Transverse colon (tissue), 4 donors: ENCODE measurements at regions not wholly inside any gene's neighbourhood (a gene's known extent, or its start where the extent isn't known, plus 50 kb on each side); places are given as distances from the start of the nearest gene placed in this dataset.

Source experiments
- DNase-seq: peaks from one replicate; pipeline ENCODE4 v3.0.0-alpha.2; 2019
- H3K27ac ChIP-seq, 4 donors: fragments of 200-600 bp; sonication (generic); 2 replicates each; pipeline ENCODE4 v1.5.1; 2016 to 2018; ENCODE audit warnings: inconsistent platforms in 4 of 4
- H3K27me3 ChIP-seq: fragments of 200-600 bp; sonication (generic); 2 replicates; pipeline ENCODE4 v1.5.1; 2017; ENCODE audit warnings: inconsistent platforms
- H3K36me3 ChIP-seq, 4 donors: fragments of 200-600 bp; sonication (generic); 2 replicates each; pipeline ENCODE4 v1.5.1; 2017 to 2019; ENCODE audit warnings: inconsistent platforms in 4 of 4
- H3K4me1 ChIP-seq, 4 donors: fragments of 200-600 bp; sonication (generic); 2 replicates each; pipeline ENCODE4 v1.5.1; 2017 to 2020; ENCODE audit warnings: inconsistent platforms in 4 of 4
- H3K4me3 ChIP-seq, 4 donors: fragments of 200-600 bp; sonication (generic); 1 replicate in 1 of 4; 2 replicates in 3 of 4; pipeline versions ENCODE4 v1.5.1 to v1.6.1; 2017 to 2019; ENCODE audit warnings: inconsistent platforms in 4 of 4
- H3K9me3 ChIP-seq, 2 donors: fragments of 200-600 bp; sonication (generic); 2 replicates each; pipeline ENCODE4 v1.5.1; 2017 to 2019; ENCODE audit warnings: inconsistent platforms in 2 of 2
- EP300 ChIP-seq: sonication (generic); formaldehyde crosslinking; IDR thresholded peaks from one replicate; pipeline ENCODE4 v1.6.1; 2017; ENCODE audit warnings: antibody characterized with exemption, low read depth
- POLR2A ChIP-seq: fragments of 450-650 bp; IDR thresholded peaks from one replicate; pipeline ENCODE4 v1.6.1; 2016; ENCODE audit warnings: antibody characterized with exemption, mild to moderate bottlenecking, moderate library complexity
- POLR2AphosphoS5 ChIP-seq, 3 donors: sonication (generic); formaldehyde crosslinking; IDR thresholded peaks; one replicate each; pipeline ENCODE4 v1.6.1; 2016; ENCODE audit warnings: antibody characterized with exemption in 3 of 3
- WGBS, 2 donors: methylation state at CpG; one replicate each; pipeline ENCODE4 v1.1.5; 2018; ENCODE audit warnings: low coverage in 1 of 2; 5-methylcytosine and 5-hydroxymethylcytosine counted together
- in situ Hi-C, 4 donors: fragments of 200-750 bp; cut with MboI; loops; one replicate each; pipeline versions ENCODE4 v1.15.0 to v1.15.1; 2017; ENCODE audit warnings: low sequenced_read_pairs in 3 of 4, low pct_ligation_motif_present in 1 of 4, low pct_unique_long_range_greater_than_20kb in 1 of 4
- intact Hi-C: fragments of 100-400 bp; cut with DNase I; formaldehyde crosslinking; loops from one replicate; pipeline ENCODE4 v1.15.1; 2023; ENCODE audit warnings: low total_unique reads
- TF ChIP-seq, protein P1 (sequence below), 5 experiments: fragments of 200-600 bp in 3 of 5; fragments of 450-650 bp in 2 of 5; sonication (generic) in 3 of 5; IDR thresholded peaks; 1 replicate in 2 of 5; 2 replicates in 3 of 5; pipeline ENCODE4 v1.5.1; 2016 to 2017; ENCODE audit warnings: antibody characterized with exemption in 5 of 5, inconsistent platforms in 3 of 5, mild to moderate bottlenecking in 2 of 5, moderate library complexity in 1 of 5

DNA sequence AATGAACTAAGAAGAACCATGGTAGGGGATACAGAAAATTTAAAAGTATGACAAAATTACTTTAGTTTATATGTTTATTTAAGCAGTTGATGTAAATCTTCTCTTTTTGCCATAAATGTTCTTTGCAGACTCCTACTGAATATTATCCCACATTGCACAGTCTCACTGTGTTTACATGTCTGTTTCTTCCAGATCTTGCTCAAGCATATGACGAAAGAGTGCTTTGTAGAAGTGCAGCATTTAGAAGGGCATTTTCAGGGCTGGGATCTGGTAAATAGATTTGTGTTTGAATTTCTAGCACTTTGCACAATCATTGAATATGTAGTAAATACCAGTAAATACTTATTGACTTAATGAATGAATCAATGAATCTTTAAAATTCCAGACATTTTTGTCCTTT, 152.0 kb upstream of the EPHA7 start:
- no peaks in the 10 kb centered on the region for H3K9me3 ChIP-seq
- WGBS, 2 donors = 59 to 69% methylated on average over 1 of the region's 1 CpG
- in situ Hi-C loops = no loop called here
- H3K27me3 ChIP-seq = no peaks in the 10 kb centered on the region
- peak overlapping the region in 1 of 4 donors; percentile 5 for H3K27ac ChIP-seq
- DNase-seq = no peak
- H3K4me3 ChIP-seq = no peak overlapping the region
- no peaks in the 10 kb centered on the region for H3K36me3 ChIP-seq
- no peak for TF ChIP-seq POLR2AphosphoS5 (IDR thresholded peaks at IDR 0.05)
- H3K4me1 ChIP-seq = no peaks in the 10 kb centered on the region
- intact Hi-C loops = no loop called here

DNA sequence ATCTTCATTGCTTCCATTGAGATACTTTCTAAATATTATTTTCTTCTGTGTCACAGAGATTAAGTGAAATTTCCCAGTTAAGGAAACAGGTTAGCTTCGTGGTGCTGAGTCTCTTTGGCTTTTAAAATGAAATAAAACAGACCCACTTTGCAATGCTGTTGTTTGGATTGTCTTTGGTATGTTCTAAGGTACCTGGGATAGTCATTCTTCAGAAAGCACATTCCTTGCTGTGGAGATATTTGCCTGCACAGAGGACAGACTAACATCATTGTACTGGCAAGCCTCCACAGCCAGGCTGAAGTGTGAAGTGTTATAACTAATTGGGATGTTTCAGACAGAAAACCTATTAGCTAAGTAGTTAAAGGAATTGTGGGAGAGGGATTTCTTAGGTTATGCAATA, 148.8 kb upstream of the EPHA7 start:
- no peak for TF ChIP-seq EP300
- TF ChIP-seq, protein P1, sequence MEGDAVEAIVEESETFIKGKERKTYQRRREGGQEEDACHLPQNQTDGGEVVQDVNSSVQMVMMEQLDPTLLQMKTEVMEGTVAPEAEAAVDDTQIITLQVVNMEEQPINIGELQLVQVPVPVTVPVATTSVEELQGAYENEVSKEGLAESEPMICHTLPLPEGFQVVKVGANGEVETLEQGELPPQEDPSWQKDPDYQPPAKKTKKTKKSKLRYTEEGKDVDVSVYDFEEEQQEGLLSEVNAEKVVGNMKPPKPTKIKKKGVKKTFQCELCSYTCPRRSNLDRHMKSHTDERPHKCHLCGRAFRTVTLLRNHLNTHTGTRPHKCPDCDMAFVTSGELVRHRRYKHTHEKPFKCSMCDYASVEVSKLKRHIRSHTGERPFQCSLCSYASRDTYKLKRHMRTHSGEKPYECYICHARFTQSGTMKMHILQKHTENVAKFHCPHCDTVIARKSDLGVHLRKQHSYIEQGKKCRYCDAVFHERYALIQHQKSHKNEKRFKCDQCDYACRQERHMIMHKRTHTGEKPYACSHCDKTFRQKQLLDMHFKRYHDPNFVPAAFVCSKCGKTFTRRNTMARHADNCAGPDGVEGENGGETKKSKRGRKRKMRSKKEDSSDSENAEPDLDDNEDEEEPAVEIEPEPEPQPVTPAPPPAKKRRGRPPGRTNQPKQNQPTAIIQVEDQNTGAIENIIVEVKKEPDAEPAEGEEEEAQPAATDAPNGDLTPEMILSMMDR (IDR thresholded peaks at IDR 0.05) = no peak
- no peak for TF ChIP-seq POLR2A
- TF ChIP-seq POLR2AphosphoS5 (IDR thresholded peaks at IDR 0.05) = peak in 1 of 3 donors; percentile 16
- WGBS, 2 donors = 36 to 49% methylated on average over 1 of the region's 1 CpG
- no peak for DNase-seq
- in situ Hi-C loops (no loop called here), intact Hi-C loops (no loop called here)
- no peaks in the 10 kb centered on the region for H3K4me1 ChIP-seq
- no peaks in the 10 kb centered on the region for H3K36me3 ChIP-seq
- no peaks in the 10 kb centered on the region for H3K9me3 ChIP-seq
- H3K4me3 ChIP-seq = no peak overlapping the region
- peak overlapping the region in 3 of 4 donors; percentile 38 to 70 (median 59) for H3K27ac ChIP-seq
- H3K27me3 ChIP-seq = no peaks in the 10 kb centered on the region

DNA sequence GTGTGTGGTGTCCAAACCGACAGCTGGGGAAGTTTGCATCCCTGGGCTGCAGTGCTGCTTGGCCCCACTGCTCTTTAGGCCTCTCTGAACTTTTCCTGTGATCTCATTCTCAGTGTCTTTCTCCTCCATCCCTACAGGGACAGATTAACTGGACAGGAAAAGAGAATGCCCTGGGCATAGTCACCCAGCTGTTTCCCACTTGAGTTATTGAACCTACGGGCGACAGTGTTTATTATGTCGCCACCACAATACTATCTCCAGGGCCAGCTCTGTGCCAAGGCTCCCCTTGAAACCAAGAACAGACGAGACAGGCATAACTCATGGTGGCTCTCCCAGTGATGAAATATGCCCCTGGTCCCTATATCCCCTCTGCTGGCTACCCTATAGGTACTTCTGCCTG, 147.8 kb upstream of the EPHA7 start:
- 68 to 71% methylated on average over 1 to 5 of the region's 5 CpGs for WGBS, 2 donors

DNA sequence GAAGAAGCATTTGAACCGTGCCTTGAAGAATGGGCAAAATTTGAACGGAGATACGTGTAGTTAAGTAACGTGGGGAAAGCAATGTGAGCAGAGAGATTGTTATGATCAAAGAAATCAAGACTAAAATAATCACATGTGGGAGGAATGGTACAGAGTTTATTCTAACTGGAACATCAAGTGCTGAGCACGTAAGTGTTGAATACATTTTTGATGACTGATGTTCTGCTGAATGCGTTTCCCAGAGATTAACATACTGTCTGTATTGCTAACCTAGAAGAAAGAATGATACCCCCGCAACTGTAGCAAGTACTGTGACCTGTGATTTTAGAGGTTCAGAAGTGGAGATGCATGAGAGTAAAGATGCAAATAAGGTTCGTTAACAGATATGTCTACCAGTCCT, 146.9 kb upstream of the EPHA7 start:
- in situ Hi-C loops = no loop called here
- TF ChIP-seq POLR2AphosphoS5 (IDR thresholded peaks at IDR 0.05) = peak in 1 of 3 donors; percentile 20
- TF ChIP-seq, protein P1 (IDR thresholded peaks at IDR 0.05) = no peak
- DNase-seq = no peak
- no peaks in the 10 kb centered on the region for H3K4me1 ChIP-seq
- no peak overlapping the region for H3K4me3 ChIP-seq
- H3K9me3 ChIP-seq = no peaks in the 10 kb centered on the region
- H3K36me3 ChIP-seq = no peaks in the 10 kb centered on the region
- H3K27me3 ChIP-seq = no peaks in the 10 kb centered on the region
- peak overlapping the region; percentile 33 to 70 (median 48) for H3K27ac ChIP-seq
- intact Hi-C loops = no loop called here
- WGBS, 2 donors = 82 to 89% methylated on average over 8 of the region's 8 CpGs

More for the DNA sequence above, 147.8 kb upstream of the EPHA7 start:
- in situ Hi-C loops (no loop called here), intact Hi-C loops (no loop called here)
- no peaks in the 10 kb centered on the region for H3K36me3 ChIP-seq
- H3K4me3 ChIP-seq = no peak overlapping the region
- no peaks in the 10 kb centered on the region for H3K27me3 ChIP-seq
- H3K9me3 ChIP-seq = no peaks in the 10 kb centered on the region
- TF ChIP-seq POLR2A = no peak
- TF ChIP-seq POLR2AphosphoS5 (IDR thresholded peaks at IDR 0.05) = no peak
- TF ChIP-seq, protein P1 (IDR thresholded peaks at IDR 0.05) = no peak
- no peak for TF ChIP-seq EP300
- H3K4me1 ChIP-seq = no peaks in the 10 kb centered on the region
- H3K27ac ChIP-seq = peak overlapping the region; percentile 33 to 70 (median 48)
- DNase-seq = no peak

DNA sequence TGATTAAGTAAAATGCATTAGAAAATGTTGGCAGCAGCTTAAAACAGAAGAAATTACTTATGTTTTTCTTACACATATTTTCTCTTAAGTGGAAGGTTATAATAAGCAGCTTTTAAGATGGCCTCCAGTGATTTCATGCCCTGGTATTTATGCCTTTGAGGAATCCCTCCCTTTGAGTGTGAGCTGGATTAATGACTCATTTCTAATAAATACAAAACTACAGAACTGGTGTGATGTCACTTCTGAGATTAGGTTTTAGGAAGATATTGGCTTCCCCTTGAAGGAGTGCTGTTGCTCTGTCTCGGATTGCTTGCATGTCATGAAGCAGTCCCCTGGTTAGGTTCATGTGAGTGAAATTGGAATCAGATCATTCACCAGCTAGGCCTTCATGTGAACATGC, 143.2 kb upstream of the EPHA7 start:
- H3K4me3 ChIP-seq = no peak overlapping the region
- no peaks in the 10 kb centered on the region for H3K36me3 ChIP-seq
- 83% methylated on average over 1 of the region's 1 CpG; no CpG with 5 or more reads in 1 of the 2 donors for WGBS, 2 donors
- H3K9me3 ChIP-seq = no peaks in the 10 kb centered on the region
- in situ Hi-C loops = no loop called here
- H3K27ac ChIP-seq = no peak overlapping the region
- no peaks in the 10 kb centered on the region for H3K27me3 ChIP-seq
- TF ChIP-seq POLR2A = no peak
- TF ChIP-seq EP300 = no peak
- TF ChIP-seq, protein P1 (IDR thresholded peaks at IDR 0.05) = no peak
- no peak for TF ChIP-seq POLR2AphosphoS5 (IDR thresholded peaks at IDR 0.05)
- no peak for DNase-seq
- H3K4me1 ChIP-seq = no peaks in the 10 kb centered on the region
- intact Hi-C loops = no loop called here
